ENCODE measurements at regions not wholly inside any gene's neighbourhood (a gene's known extent, or its start where the extent isn't known, plus 50 kb on each side); places are given as distances from the start of the nearest gene placed in this dataset.

DNA sequence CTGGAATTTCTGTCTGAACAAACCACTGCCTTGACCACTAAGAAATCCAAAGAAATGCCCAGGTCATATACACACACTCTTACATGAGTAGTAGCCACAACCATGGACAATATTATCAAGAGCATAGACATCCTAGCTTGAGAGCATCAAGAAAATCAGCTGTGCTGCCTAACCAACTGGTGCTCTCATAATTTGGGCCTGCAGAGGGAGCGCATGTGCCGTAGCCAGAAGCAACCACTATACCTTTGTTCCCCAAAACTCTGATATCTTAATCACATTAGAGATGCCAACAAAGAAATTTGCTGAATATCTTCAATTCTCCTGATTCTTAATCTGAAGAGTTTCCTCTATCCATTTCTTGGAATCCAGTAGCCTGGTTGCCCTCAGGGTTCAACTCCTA, 163.6 kb downstream of the ZNF674 start:
- TF ChIP-seq, protein P1, sequence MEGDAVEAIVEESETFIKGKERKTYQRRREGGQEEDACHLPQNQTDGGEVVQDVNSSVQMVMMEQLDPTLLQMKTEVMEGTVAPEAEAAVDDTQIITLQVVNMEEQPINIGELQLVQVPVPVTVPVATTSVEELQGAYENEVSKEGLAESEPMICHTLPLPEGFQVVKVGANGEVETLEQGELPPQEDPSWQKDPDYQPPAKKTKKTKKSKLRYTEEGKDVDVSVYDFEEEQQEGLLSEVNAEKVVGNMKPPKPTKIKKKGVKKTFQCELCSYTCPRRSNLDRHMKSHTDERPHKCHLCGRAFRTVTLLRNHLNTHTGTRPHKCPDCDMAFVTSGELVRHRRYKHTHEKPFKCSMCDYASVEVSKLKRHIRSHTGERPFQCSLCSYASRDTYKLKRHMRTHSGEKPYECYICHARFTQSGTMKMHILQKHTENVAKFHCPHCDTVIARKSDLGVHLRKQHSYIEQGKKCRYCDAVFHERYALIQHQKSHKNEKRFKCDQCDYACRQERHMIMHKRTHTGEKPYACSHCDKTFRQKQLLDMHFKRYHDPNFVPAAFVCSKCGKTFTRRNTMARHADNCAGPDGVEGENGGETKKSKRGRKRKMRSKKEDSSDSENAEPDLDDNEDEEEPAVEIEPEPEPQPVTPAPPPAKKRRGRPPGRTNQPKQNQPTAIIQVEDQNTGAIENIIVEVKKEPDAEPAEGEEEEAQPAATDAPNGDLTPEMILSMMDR (IDR thresholded peaks at IDR 0.05): peak in 2 of 6 experiments; percentile 8 to 15
- TF ChIP-seq POLR2A (IDR thresholded peaks at IDR 0.05): no peak

Data from thyroid gland (tissue), 4 donors.